HepG2 (cell line): ENCODE measurements at regions not wholly inside any gene's neighbourhood (a gene's known extent, or its start where the extent isn't known, plus 50 kb on each side); places are given as distances from the start of the nearest gene placed in this dataset.

Experiments
- AGO1 ChIP-seq: fragments of 200-400 bp; formaldehyde crosslinking; IDR thresholded peaks from 2 replicates; pipeline ENCODE4 v1.6.1; 2017; ENCODE audit warnings: mild to moderate bottlenecking, low read depth, low read length, moderate library complexity; ENCODE audit not compliant: poor library complexity, severe bottlenecking
- ATAD3A ChIP-seq: sonication (generic); formaldehyde crosslinking; IDR thresholded peaks from 2 replicates; pipeline ENCODE4 v1.4.0; 2020; ENCODE audit warnings: missing genetic modification reagents
- DPF2 ChIP-seq: sonication (generic); formaldehyde crosslinking; IDR thresholded peaks from 2 replicates; pipeline ENCODE4 v1.4.0; 2020; ENCODE audit warnings: mild to moderate bottlenecking, low read depth, missing genetic modification reagents, borderline replicate concordance
- IRF2 ChIP-seq: IDR thresholded peaks from 2 replicates; pipeline ENCODE4 v1.6.1; 2018; ENCODE audit warnings: missing genetic modification reagents, missing compliant biosample characterization
- JDP2 ChIP-seq: sonication (generic); formaldehyde crosslinking; IDR thresholded peaks from 2 replicates; pipeline ENCODE4 v1.8.1; 2022; ENCODE audit warnings: missing genetic modification reagents, borderline replicate concordance
- KAT8 ChIP-seq: IDR thresholded peaks from 2 replicates; pipeline ENCODE4 v1.6.1; 2016; ENCODE audit warnings: missing genetic modification reagents, missing compliant biosample characterization
- NKX3-1 ChIP-seq: sonication (generic); formaldehyde crosslinking; IDR thresholded peaks from 2 replicates; pipeline ENCODE4 v1.5.0; 2020; ENCODE audit warnings: missing genetic modification reagents
- SAFB2 ChIP-seq: sonication (generic); formaldehyde crosslinking; IDR thresholded peaks from 2 replicates; pipeline ENCODE4 v1.5.1; 2020; ENCODE audit warnings: missing genetic modification reagents, low read depth, mild to moderate bottlenecking, borderline replicate concordance
- TIGD3 ChIP-seq: sonication (generic); formaldehyde crosslinking; IDR thresholded peaks from 2 replicates; pipeline ENCODE4 v1.5.1; 2020; ENCODE audit warnings: mild to moderate bottlenecking, missing genetic modification reagents, borderline replicate concordance
- TOE1 ChIP-seq: sonication (generic); formaldehyde crosslinking; IDR thresholded peaks from 2 replicates; pipeline ENCODE4 v1.4.0; 2020; ENCODE audit warnings: mild to moderate bottlenecking, missing genetic modification reagents
- ZMAT5 ChIP-seq: sonication (generic); formaldehyde crosslinking; IDR thresholded peaks from 2 replicates; pipeline ENCODE4 v1.5.0; 2020; ENCODE audit warnings: mild to moderate bottlenecking, low read depth, missing genetic modification reagents, borderline replicate concordance
- ZNF354B ChIP-seq: sonication (generic); formaldehyde crosslinking; IDR thresholded peaks from 2 replicates; pipeline ENCODE4 v1.8.0; 2022; ENCODE audit warnings: mild to moderate bottlenecking, missing genetic modification reagents
- ZNF781 ChIP-seq: sonication (generic); formaldehyde crosslinking; IDR thresholded peaks from 2 replicates; pipeline ENCODE4 v1.5.1; 2020; ENCODE audit warnings: borderline replicate concordance, mild to moderate bottlenecking, missing genetic modification reagents; ENCODE audit errors: not compliant biosample characterization
- TF ChIP-seq, protein P1 (sequence below): sonication (generic); formaldehyde crosslinking; IDR thresholded peaks from 2 replicates; pipeline ENCODE4 v1.4.0; 2020; ENCODE audit warnings: missing genetic modification reagents, mild to moderate bottlenecking, borderline replicate concordance
- TF ChIP-seq, protein P2 (sequence below): sonication (generic); formaldehyde crosslinking; IDR thresholded peaks from 2 replicates; pipeline ENCODE4 v1.5.0; 2020; ENCODE audit warnings: mild to moderate bottlenecking, missing genetic modification reagents
- TF ChIP-seq, protein P3 (sequence below): sonication (generic); formaldehyde crosslinking; IDR thresholded peaks from 2 replicates; pipeline ENCODE4 v1.5.0; 2020; ENCODE audit warnings: missing genetic modification reagents, mild to moderate bottlenecking, borderline replicate concordance
- TF ChIP-seq, protein P4 (sequence below): sonication (generic); formaldehyde crosslinking; IDR thresholded peaks from 2 replicates; pipeline ENCODE4 v1.5.0; 2020; ENCODE audit warnings: mild to moderate bottlenecking, missing genetic modification reagents

- TF ChIP-seq JDP2 (CRISPR knock-in tag) (no peak), TIGD3 (CRISPR knock-in tag) (no peak), ZNF781 (CRISPR knock-in tag) (peak; percentile 44), ZMAT5 (CRISPR knock-in tag) (no peak), AGO1 (no peak), DPF2 (CRISPR knock-in tag) (no peak; the same call in none of the 2 replicates), ATAD3A (no peak), SAFB2 (CRISPR knock-in tag) (no peak), IRF2 (CRISPR knock-in tag) (no peak; the same call in 1 of the 2 replicates), NKX3-1 (CRISPR knock-in tag) (peak; percentile 90), TOE1 (CRISPR knock-in tag) (no peak), ZNF354B (CRISPR knock-in tag) (no peak), KAT8 (CRISPR knock-in tag) (peak; percentile 58; the same call in 1 of the 2 replicates)
- TF ChIP-seq, protein P1, sequence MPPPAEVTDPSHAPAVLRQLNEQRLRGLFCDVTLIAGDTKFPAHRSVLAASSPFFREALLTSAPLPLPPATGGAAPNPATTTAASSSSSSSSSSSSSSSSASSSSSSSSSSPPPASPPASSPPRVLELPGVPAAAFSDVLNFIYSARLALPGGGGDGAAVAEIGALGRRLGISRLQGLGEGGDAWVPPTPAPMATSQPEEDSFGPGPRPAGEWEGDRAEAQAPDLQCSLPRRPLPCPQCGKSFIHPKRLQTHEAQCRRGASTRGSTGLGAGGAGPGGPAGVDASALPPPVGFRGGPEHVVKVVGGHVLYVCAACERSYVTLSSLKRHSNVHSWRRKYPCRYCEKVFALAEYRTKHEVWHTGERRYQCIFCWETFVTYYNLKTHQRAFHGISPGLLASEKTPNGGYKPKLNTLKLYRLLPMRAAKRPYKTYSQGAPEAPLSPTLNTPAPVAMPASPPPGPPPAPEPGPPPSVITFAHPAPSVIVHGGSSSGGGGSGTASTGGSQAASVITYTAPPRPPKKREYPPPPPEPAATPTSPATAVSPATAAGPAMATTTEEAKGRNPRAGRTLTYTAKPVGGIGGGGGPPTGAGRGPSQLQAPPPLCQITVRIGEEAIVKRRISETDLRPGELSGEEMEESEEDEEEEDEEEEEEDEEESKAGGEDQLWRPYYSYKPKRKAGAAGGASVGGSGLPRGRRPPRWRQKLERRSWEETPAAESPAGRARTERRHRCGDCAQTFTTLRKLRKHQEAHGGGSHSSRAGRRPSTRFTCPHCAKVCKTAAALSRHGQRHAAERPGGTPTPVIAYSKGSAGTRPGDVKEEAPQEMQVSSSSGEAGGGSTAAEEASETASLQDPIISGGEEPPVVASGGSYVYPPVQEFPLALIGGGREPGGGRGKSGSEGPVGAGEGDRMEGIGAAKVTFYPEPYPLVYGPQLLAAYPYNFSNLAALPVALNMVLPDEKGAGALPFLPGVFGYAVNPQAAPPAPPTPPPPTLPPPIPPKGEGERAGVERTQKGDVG (CRISPR knock-in tag), result no peak
- TF ChIP-seq, protein P2, sequence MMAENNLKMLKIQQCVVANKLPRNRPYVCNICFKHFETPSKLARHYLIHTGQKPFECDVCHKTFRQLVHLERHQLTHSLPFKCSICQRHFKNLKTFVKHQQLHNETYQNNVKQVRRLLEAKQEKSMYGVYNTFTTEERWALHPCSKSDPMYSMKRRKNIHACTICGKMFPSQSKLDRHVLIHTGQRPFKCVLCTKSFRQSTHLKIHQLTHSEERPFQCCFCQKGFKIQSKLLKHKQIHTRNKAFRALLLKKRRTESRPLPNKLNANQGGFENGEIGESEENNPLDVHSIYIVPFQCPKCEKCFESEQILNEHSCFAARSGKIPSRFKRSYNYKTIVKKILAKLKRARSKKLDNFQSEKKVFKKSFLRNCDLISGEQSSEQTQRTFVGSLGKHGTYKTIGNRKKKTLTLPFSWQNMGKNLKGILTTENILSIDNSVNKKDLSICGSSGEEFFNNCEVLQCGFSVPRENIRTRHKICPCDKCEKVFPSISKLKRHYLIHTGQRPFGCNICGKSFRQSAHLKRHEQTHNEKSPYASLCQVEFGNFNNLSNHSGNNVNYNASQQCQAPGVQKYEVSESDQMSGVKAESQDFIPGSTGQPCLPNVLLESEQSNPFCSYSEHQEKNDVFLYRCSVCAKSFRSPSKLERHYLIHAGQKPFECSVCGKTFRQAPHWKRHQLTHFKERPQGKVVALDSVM (CRISPR knock-in tag), result no peak
- TF ChIP-seq, protein P3, sequence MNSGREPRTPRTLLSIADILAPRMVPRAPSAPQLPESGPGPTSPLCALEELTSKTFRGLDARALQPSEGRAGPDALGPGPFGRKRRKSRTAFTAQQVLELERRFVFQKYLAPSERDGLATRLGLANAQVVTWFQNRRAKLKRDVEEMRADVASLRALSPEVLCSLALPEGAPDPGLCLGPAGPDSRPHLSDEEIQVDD, result no peak
- TF ChIP-seq, protein P4, sequence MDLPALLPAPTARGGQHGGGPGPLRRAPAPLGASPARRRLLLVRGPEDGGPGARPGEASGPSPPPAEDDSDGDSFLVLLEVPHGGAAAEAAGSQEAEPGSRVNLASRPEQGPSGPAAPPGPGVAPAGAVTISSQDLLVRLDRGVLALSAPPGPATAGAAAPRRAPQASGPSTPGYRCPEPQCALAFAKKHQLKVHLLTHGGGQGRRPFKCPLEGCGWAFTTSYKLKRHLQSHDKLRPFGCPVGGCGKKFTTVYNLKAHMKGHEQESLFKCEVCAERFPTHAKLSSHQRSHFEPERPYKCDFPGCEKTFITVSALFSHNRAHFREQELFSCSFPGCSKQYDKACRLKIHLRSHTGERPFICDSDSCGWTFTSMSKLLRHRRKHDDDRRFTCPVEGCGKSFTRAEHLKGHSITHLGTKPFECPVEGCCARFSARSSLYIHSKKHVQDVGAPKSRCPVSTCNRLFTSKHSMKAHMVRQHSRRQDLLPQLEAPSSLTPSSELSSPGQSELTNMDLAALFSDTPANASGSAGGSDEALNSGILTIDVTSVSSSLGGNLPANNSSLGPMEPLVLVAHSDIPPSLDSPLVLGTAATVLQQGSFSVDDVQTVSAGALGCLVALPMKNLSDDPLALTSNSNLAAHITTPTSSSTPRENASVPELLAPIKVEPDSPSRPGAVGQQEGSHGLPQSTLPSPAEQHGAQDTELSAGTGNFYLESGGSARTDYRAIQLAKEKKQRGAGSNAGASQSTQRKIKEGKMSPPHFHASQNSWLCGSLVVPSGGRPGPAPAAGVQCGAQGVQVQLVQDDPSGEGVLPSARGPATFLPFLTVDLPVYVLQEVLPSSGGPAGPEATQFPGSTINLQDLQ (CRISPR knock-in tag), result no peak
These were observed 201.0 kb downstream of the NRIP1 start (continued) for GRCh38 chr21:14863745-14864210.
